Glomerular visceral epithelial cell (primary cell): ENCODE measurements at regions not wholly inside any gene's neighbourhood (a gene's known extent, or its start where the extent isn't known, plus 50 kb on each side); places are given as distances from the start of the nearest gene placed in this dataset.
"Not testable (repeated sequence)": the region's sequence is repeated elsewhere in the genome, so short reads cannot be mapped to it uniquely, and the experiment has no call there.

Experiments
- DNase-seq: peaks from one replicate; pipeline ENCODE4 v3.0.0-alpha.2; 2016; ENCODE audit errors: extremely low spot score

DNA sequence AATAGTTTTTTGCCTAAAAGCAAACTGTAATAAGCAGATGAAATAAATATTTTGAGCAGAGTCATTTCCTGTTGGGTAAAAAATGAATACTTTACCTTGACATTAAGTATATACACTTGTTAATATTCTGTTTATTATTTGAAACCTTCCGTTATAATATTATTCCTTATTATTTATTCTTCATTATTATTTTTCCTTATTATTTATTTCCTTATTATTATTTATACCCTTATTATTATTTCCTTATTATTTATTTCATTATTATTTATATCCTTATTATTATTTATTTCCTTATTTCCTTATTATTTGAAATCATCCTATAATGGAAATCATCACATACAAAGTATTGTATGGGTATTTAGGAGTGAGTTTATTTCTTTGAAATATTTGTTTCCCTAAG is 232.2 kb upstream of the RBBP8 start:
- DNase-seq, result no peak

DNA sequence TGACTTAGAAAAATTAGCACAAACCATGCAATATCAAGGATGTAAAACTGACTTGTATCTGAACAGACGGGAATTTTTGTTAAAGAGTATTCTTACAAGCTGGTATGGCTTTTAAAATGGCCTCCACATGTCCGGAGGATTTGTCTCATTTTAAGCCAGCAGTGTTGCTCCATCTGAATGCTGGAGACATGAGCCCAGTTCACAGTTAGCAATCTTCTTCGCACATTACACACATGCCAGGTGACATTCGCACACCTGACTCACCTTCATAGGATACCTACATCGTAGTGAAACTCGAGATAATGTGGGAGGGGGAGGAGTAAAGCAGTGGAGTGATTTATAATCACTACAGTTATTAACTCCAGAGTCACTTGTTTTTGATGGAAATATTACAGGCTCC is 231.8 kb upstream of the RBBP8 start:
- DNase-seq, result no peak

DNA sequence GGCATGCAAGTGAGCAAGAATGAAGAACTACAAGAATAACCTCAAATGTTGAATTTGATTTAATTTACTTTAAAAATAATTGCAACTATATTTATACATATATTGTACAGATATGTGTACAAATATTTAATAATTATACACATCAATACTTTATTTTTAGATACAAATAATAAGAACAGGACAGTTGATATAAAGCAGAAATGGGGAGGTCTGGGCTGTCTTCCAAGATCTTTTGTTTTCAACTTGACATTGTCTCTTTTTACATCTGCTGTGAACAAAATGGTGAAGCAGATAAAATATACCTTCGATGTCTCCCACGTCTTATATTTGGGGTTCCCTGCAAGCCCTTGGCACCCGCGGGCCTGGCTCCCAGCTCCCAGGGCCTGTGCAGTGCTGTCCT is 231.3 kb upstream of the RBBP8 start:
- no peak for DNase-seq

DNA sequence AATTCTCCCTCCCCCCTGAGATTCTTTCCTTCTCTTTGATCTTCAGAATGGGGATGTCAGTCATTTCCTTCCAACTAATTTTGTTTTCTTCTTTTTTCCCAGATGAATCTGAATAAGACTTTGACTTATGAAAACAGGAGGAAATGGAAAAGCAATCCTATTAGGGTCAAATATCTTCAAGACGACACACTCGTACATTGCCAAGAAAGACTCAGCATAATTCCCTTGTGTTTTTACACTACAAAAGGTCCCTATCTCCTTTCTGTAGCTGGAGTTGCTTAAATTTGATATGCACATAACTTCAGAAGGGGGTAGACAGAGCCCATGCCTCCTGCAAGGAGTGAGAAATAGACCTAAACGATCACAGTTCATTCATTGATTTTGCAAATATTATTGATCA is 230.3 kb upstream of the RBBP8 start:
- DNase-seq, result no peak

DNA sequence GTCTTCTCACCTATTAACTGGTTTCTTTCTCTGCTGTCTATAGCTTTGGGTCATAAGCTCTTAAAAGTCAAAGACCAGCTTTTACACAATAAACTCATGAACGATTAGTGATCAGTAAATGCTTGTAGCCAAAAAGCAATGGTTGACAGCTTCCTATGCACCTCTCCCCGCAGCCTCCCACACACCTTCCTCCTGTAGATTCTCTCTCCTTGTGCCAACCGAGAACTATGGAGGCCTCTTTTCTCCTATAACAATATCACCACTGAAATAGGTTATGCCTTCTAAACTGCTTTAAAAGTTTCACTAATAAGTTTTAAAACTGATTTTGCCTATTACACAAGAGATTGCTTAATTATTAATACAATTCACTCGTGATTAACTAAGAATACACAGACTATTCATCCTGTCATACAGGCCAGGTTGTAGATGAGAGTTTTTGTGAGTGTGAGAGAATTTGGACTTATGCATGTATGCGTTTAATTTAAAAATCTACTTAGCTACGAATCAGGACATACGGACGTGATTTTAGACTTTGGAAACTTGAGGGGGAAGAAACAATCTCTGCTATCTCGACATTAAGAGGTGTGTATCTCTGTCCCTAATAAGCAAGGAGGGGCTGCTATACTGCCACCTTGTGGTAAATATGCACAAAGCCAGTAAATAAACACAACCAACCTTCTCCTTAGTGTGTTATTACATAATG is 229.1 kb upstream of the RBBP8 start:
- DNase-seq, result peak; percentile 65

DNA sequence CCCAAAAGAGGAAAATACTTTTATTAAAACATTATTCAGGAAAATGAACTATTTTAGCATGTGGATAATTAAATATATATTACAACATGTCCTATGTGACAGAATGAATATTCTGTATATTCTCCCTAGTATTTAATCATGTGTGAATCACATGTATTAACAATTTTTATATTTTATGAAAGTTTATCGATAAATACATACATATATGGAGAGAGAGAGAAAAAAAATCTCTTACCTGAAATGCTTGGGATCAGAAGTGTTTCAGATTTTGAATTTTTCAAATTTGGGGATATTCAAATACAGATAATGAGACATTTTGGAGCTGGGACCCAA is 228.6 kb upstream of the RBBP8 start:
- DNase-seq, result no peak

DNA sequence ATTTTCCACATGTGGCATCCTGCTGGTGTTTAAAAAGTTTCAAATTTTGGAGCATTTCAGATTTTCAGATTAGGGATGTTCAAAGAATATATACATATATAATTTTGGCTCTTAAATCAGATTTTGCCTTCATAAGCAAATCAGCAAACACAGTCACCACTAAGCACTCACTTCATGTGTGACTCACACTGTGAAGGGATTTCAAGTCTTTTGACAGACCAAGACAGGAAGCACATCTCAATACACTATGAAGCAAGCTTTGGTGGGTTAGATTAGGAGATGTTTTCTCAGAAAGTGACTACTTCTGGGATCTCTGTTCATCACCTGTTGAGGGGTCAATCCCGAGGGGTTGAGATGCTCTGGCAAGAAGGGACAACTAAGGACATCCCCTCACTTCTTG is 227.8 kb upstream of the RBBP8 start:
- peak; percentile 59 for DNase-seq

DNA sequence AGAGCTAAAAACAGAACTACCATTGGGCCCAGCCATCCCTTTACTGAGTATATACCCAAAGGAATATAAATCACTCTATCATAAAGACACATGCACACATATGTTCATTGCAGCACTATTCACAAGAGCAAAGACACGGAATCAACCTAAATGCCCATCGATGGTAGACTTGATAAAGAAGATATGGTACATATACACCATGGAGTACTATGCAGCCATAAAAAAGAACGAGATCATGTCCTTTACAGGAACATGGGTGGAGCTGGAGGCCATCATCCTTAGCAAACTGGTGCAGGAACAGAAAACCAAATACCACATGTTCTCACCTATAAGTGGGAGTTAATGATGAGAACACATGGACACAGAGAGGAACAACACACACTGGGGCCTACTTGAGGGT is 227.1 kb upstream of the RBBP8 start:
- not testable (repeated sequence) for DNase-seq

DNA sequence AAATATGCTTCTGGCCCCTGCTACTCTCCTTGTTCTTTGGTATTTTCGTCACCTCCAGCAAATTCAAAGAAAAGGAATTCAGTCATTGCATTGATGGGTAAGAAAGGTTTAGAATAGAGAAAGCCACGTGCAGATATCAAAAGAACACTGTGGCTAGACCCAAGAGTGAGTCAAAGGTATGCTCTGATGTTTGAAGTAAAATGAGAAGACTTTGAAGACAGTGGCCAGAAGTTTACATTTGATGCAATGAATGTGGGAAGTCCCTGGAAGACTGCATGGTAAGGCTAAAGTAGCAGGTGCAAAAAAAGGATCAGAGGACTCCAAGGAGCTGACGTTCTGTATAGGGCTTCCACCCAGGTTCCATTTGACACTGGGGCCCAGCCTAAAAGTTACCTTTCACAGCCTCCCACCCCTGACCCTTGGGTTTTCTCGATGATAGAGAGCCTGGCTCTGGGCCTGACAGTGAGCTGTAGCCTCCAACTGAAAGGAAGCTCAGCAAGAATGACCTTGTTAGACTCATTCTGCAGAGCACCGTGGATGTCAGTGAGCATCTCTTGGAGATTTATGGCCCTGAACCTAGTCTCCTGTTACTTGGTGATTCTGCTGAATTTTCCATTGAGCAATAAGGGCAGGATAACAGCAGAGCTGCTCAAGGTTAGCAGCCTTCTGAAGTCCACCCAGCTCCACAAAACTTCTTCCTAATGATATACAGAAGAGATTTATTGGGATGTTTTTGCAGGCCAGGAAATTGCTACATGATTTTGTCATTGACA is 223.7 kb upstream of the RBBP8 start:
- DNase-seq, result no peak

DNA sequence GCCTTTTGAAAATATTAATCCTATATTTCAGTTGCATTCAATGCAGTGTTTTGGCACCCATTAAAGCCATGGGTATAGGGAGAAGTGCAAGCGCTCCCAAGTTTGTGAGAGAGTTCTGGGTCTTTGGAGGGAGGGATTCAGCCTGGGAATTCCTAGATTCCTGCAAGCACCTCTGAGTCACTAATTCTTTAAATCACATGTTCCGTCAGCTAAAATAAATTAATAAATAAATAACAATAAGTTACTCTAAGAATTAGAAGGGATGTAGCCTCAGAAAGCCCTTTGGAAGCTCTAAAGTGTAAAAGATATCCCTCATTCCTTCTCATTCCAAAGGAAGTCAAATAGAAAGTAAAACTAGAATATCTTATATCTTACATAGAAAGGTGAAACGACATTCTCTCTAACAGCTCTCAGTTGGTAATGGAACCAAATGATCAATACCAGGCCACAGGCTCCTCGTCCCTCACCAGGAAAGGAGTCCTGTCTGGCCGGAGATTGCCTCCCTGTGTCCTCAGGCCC is 222.4 kb upstream of the RBBP8 start:
- peak; percentile 15 for DNase-seq

DNA sequence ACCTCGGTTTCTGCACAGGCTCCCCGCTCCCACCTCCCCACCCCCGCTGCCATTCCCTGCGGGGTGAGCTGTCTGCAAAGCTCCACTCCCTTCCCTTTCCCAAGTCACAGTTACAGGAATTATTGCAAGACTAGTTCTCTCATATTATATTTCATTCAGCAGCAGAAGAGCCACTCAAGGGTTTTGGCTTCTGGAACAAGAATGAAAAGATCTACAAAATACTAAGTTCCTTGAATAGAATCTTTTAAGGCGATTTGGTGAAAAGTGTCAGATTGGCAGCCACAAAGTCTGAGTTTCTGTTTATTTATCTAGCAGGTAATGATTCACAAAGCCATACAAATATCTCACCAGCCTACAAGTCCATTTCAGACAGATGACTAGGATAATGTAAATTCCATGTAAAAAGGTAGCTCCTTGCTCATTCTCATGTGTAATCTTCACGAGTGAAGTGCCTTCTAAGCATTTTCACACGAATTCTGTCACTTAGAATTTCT is 221.9 kb upstream of the RBBP8 start:
- DNase-seq, result peak; percentile 63

DNA sequence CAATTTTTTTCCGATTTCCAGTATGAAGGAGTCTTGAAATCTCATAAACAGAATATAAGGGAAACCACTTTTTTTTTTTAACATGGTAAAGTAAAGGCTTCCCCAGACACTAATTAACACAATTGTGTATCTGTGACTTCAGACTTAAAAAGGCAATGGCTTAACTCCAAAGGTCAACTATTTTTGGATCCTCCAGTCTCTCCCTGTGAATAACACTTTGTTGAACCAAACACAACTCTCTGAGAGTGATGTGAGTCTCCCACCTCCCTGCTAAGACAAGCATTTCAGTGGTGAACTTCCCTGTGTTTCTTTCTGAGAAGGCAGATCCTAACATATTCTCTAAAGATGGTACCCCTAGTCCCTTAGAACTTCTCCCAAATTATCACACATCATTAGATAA is 219.6 kb upstream of the RBBP8 start:
- no peak for DNase-seq

DNA sequence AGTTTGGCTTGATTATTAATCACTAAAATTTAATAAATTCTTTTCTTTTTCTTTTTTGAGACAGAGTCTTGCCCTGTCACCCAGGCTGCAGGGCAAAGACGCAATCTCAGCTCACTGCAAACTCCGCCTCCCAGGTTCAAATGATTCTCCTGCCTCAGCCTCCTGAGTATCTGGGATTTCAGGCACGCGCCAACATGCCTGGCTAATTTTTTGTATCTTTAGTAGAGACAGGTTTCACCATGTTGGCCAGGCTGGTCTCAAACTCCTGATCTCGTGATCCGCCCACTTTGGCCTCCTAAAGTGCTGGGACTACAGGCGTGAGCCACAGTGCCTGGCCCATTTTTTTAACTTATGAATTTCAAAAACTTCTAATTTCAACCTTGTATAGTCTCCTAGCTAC is 215.6 kb upstream of the RBBP8 start:
- DNase-seq, result not testable (repeated sequence)

DNA sequence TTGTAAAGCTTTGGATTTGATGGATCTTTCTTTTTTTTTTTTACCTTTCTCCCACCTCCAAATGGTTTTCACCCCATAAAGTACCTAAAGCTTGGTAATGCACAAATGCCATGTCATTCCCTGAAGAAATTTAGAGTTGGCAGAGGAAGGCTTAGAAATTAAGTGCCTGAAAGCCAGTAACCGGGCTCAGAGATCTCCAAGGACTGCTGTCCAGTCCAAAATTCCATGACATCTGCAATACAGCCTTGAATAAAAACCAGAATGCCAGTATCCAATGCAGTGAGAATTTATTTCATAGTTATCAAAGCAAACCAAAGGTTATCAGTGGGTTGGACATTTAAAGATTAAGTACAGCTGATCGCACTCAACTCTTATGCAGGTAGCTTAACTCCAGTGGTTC is 209.9 kb upstream of the RBBP8 start:
- DNase-seq, result no peak

DNA sequence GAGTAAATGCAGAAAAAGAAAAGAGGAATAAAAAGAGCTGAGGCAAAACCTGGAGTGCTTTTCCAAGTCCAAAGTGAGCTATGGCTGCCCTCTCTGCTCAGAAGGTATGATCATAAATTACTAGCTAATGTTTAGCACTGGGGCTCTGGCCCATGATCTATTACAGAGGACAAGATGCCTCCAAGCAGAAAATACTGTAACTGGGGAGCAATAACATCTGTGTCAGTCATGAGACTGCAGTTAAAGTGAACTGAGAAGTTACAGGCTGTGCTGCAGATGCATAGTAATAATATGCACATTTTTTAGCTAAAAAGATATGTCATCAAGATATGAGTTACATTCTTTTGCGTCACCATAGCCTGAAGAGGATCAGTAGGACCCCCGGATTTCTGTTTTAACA is 209.4 kb upstream of the RBBP8 start:
- DNase-seq, result no peak

DNA sequence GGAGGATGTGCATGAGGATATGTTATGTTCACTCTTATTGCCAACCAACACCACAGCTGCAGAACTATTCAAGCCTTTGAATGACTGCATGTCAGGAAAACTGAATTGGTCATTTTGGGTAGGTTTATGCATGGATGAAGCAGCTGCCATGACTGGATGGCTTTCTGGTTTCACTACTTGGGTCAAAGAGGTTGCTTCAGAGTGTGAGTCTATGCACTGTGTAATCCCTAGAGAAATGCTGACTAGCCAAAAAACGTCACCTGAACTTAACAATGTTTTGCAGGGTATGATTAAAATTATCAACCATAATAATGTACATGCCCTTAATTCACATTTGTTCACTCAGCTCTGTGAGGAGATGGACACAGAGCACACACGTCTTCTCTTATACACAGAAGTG is 206.7 kb upstream of the RBBP8 start:
- DNase-seq, result no peak

DNA sequence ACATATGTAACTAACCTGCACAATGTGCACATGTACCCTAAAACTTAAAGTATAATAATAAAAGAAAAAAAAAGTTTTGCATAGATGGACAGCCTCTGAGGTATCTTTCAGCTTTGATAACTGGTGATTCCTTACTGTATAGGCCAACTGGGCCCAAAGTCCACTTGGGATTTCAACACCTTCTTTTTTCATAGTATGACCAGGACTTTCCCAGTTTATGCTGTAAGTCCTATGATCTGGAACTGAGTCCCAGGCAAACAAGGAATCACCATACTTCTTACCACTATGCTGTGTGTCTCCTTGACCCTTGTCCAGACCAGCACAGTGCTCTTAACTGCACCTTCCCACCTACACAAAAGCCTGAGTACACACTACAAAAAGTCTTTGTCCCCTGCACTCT is 205.1 kb upstream of the RBBP8 start:
- no peak for DNase-seq

DNA sequence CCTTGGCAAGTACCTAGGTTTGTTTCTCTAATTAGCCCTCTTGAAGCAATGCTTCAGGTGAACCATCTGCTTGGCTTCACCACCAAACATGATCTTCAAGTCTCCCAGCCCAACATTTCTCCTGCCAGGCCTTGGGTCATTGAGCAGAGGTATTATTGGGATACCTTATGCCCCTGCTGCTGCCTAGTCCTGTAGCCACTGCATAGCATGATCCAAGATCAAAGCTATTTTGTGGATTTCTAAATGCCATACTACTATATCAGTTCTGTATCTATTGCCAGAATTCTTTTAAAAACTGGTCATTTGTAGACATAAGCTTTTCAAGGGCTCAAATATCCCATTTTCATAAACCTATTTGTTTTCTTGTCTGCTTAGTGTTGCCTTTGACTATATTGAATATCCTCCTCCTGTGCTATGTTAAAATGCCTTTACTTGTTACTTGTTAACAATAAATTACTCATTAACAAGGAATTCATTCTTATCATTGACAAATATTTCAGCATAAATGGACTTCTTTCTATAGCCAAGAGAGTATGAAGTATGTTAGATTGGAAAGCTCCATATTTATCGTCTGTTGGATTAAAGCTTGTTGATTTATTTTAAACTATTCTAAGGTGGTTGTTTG is 204.5 kb upstream of the RBBP8 start:
- DNase-seq, result no peak

DNA sequence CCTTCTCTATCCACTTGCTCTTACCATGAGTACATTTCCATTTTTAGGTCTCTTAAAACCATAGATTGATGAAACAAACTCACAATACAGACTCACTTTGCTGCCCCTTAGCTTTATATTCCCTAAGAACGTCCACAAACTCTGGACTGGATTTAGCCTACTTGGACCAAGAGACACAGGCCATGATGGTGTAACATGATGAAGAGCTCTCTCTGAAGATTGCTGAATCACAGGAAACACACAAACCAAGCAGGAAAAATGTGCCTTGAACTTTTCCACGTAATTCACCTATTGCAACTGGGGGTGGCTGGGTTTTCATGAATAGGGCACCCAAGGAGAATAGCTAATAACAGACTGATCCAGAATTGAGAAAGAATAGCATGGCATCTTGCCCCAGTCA is 201.7 kb upstream of the RBBP8 start:
- DNase-seq, result no peak

DNA sequence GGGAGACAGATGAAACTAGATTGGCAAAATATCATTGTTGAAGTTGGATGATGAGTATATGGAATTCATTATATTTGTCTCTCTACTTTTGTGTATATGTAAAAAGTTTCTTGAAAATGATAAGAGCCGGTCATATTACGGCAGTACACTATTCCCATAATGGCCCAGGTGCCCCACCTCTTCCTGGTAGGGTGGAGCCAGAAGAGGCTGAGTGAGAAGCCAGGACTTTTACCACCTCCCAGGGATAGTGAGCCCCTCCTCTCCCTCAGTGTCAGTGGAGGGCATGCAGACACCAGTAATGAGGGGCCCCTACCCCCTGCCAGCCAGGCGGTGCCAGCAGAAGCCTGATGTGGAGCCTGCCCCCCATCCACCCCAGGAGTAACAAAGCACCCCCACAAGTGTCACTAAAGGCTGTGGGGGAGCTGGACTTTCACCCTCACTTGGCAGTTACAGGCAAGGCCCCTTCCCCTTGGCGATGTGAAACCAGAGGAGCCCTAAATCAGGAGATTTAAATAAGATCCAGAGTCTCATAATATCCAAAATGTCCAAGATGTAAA is 198.9 kb upstream of the RBBP8 start:
- DNase-seq, result no peak

DNA sequence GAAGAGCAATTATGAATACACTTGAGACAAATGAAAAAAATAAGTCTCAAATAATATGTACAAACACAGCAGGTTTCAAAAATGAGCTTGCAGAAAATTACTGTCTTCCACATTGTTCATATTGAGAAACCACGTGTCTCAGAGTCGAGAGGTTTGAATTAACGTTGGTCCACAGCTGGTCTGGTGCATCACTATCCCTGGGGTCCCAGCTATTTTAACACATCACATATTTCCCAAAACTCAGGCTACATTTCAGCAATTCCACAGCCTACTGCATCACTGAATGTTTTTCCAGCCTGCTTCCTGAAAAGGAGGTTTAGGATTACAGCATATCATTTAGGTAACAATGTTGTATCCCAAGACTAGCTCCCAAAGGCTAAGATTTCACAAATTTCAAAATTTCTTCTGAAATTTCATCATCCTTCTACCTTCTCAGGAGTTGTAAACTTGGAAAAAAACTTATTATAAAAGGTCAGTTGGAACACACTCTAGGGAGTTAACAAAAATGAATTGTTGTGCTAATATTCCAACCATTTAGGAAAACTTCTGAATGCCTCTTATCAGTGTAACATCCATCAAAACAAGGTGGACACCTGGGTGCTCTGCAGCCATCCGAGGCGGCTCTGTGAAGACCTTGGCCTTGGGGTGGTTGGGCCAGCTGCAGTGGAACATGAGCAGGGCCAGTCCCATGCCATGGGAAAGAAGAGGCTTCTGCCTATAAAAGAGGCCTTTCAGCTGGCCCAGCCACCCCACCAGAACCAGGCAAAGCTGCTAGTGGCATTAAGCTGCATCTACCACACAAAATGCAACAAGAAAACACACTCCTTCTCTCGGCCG is 198.1 kb upstream of the RBBP8 start:
- no peak for DNase-seq

DNA sequence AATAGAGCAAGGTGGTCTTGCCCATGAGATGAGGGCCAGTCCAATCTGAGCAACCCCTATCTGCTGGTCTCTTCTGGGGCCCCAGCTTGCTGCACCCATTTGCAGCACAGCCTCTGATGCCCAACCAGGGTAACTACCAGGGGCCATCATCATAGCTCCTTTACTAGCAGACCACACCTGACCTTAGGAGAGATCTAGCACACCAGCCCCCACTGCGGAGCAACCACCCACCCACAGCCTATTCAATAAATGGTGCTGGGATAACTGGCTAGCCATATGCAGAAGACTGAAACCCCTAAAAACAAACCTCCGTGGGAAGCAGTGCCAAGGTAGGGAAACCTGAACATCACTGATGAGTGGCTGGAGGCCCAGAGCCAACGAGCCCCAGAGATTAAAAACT is 196.1 kb upstream of the RBBP8 start:
- DNase-seq, result no peak
